Smooth muscle cell (in vitro differentiated cells): ENCODE measurements at regions not wholly inside any gene's neighbourhood (a gene's known extent, or its start where the extent isn't known, plus 50 kb on each side); places are given as distances from the start of the nearest gene placed in this dataset.

ENCODE experiments used
- DNase-seq: peaks from one replicate; lab custom pipeline; 2025; ENCODE audit not compliant: unreplicated experiment; lab: John Stamatoyannopoulos, UW
- H2AFZ ChIP-seq: fragments of 200-600 bp; sonication (generic); 2 replicates; pipeline ENCODE4 v1.6.0; 2016; ENCODE audit warnings: antibody characterized with exemption, low read depth, mild to moderate bottlenecking
- H3F3A ChIP-seq: fragments of 200-600 bp; sonication (generic); 2 replicates; pipeline ENCODE4 v1.6.0; 2017; ENCODE audit warnings: antibody characterized with exemption, low read depth
- H3K27ac ChIP-seq: fragments of 200-600 bp; sonication (generic); 2 replicates; pipeline ENCODE4 v1.5.1; 2016; ENCODE audit warnings: low read depth, mild to moderate bottlenecking
- H3K27me3 ChIP-seq: fragments of 200-600 bp; sonication (generic); 2 replicates; pipeline ENCODE4 v1.6.1; 2016; ENCODE audit warnings: low read depth, mild to moderate bottlenecking
- H3K36me3 ChIP-seq: fragments of 200-600 bp; sonication (generic); 2 replicates; pipeline ENCODE4 v1.5.1; 2016; ENCODE audit warnings: low read depth
- H3K4me1 ChIP-seq: fragments of 200-600 bp; sonication (generic); 2 replicates; pipeline ENCODE4 v1.5.1; 2016; ENCODE audit warnings: low read depth
- H3K4me2 ChIP-seq: fragments of 200-600 bp; sonication (generic); 2 replicates; pipeline ENCODE4 v1.6.0; 2016; ENCODE audit warnings: mild to moderate bottlenecking
- H3K4me3 ChIP-seq: fragments of 200-600 bp; sonication (generic); 2 replicates; pipeline ENCODE4 v1.5.1; 2016; ENCODE audit warnings: mild to moderate bottlenecking
- H3K79me2 ChIP-seq: fragments of 200-600 bp; sonication (generic); 2 replicates; pipeline ENCODE4 v1.6.0; 2016; ENCODE audit warnings: low read depth, mild to moderate bottlenecking
- H3K9ac ChIP-seq: fragments of 200-600 bp; sonication (generic); 2 replicates; pipeline ENCODE4 v1.6.0; 2016; ENCODE audit warnings: low read depth
- H3K9me3 ChIP-seq: fragments of 200-600 bp; sonication (generic); replicated peaks from 2 replicates; pipeline ENCODE4 v1.5.1; 2016; ENCODE audit warnings: low read depth
- H4K20me1 ChIP-seq: fragments of 200-600 bp; sonication (generic); 2 replicates; pipeline ENCODE4 v1.6.0; 2016; ENCODE audit warnings: low read depth
- CTCF ChIP-seq: fragments of 200-600 bp; sonication (generic); IDR thresholded peaks from 2 replicates; pipeline ENCODE4 v1.5.1; 2017; ENCODE audit warnings: borderline replicate concordance, mild to moderate bottlenecking, antibody characterized with exemption; ENCODE audit not compliant: insufficient read depth, poor library complexity, severe bottlenecking
- WGBS: methylation state at CpG from one replicate; pipeline ENCODE4 v1.1.7; 2016; ENCODE audit warnings: low lambda C conversion rate; 5-methylcytosine and 5-hydroxymethylcytosine counted together

GRCh38 chr5:82519558-82519957 is 241.4 kb upstream of the RPS23 start:
- TF ChIP-seq CTCF, result no peak
- DNase-seq, result no peak
- Histone ChIP-seq H3K4me3 (no peak overlapping the region), H3K27me3 (no peaks in the 10 kb centered on the region), H3F3A (no peaks in the 10 kb centered on the region), H3K4me2 (no peak overlapping the region), H3K9ac (no peak overlapping the region), H4K20me1 (no peaks in the 10 kb centered on the region), H3K27ac (no peak overlapping the region), H3K9me3 (no peaks in the 10 kb centered on the region), H3K4me1 (no peaks in the 10 kb centered on the region), H3K79me2 (no peaks in the 10 kb centered on the region), H3K36me3 (no peaks in the 10 kb centered on the region), H2AFZ (no peak overlapping the region)
- WGBS, result 80% methylated on average over 3 of the region's 3 CpGs

DNA sequence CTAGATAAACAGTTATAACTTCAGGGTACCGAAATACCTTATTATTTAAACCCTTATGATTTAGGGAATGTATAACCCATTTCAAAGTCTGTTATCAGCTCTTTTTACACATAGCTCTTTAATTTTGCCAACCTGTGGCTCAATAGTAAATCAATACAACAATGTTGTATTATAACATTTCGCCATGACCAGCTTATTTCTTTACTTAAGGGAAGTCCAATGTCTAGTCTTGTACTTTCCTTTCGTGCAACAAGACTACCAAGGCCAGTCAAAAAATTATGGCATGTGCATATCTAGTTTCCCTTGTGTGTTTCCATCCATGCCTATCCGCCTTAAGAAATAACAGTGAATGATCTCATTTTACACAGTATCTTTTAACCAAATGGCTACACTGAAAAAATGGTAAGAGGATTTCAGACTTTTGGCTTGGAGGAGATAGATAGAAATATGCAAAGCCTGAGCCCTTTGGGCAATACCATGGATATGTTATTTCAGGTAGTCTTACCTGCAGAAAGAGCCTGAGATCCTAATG is 239.5 kb upstream of the RPS23 start:
- peaks cover 3% of the 10 kb centered on the region for H3K4me1 ChIP-seq
- no peaks in the 10 kb centered on the region for H3K9me3 ChIP-seq
- no peak for DNase-seq
- H3K4me3 ChIP-seq, result no peak overlapping the region
- H3K9ac ChIP-seq, result no peak overlapping the region
- no peak overlapping the region for H3K27ac ChIP-seq
- no peaks in the 10 kb centered on the region for H3F3A ChIP-seq
- no peak overlapping the region for H3K4me2 ChIP-seq
- TF ChIP-seq CTCF, result no peak
- H2AFZ ChIP-seq, result no peak overlapping the region
- WGBS, result 96% methylated on average over 4 of the region's 4 CpGs
- no peaks in the 10 kb centered on the region for H4K20me1 ChIP-seq
- H3K36me3 ChIP-seq, result no peaks in the 10 kb centered on the region
- H3K27me3 ChIP-seq, result no peaks in the 10 kb centered on the region
- no peaks in the 10 kb centered on the region for H3K79me2 ChIP-seq

DNA sequence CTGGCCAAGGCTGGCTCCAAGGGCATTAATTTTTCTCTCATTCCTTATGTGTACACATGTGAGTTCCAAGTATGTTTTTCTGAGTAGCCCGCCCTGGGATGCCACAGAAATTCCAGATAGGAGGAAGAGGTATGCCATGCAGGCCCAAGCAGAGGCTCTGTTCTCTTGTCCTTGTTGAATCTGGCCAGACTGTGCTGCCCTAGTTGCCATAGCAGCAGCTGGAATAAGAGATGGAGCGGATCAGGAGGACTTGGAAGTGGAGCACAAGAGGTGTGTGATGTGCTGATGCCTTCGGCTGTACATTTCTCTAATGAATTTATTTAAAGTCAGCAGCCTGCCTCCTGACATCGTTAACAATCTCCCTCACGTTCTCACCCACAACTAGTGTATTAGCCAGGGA is 235.6 kb upstream of the RPS23 start:
- H4K20me1 ChIP-seq, result no peaks in the 10 kb centered on the region
- no peaks in the 10 kb centered on the region for H3K36me3 ChIP-seq
- no peaks in the 10 kb centered on the region for H3K27me3 ChIP-seq
- no peaks in the 10 kb centered on the region for H3K79me2 ChIP-seq
- H3K27ac ChIP-seq, result no peak overlapping the region
- H3K4me2 ChIP-seq, result no peak overlapping the region
- H3K4me1 ChIP-seq, result peaks cover 3% of the 10 kb centered on the region
- 88% methylated on average over 5 of the region's 5 CpGs for WGBS
- H3K9ac ChIP-seq, result no peak overlapping the region
- no peaks in the 10 kb centered on the region for H3F3A ChIP-seq
- H3K4me3 ChIP-seq, result no peak overlapping the region
- H2AFZ ChIP-seq, result no peak overlapping the region
- no peak for DNase-seq
- no peaks in the 10 kb centered on the region for H3K9me3 ChIP-seq
- TF ChIP-seq CTCF, result no peak

GRCh38 chr5:82512025-82512424 is 233.9 kb upstream of the RPS23 start:
- no peak for TF ChIP-seq CTCF
- no peak for DNase-seq
- Histone ChIP-seq H3K4me1 (peaks cover 3% of the 10 kb centered on the region), H3K9me3 (no peaks in the 10 kb centered on the region), H3F3A (no peaks in the 10 kb centered on the region), H4K20me1 (no peaks in the 10 kb centered on the region), H2AFZ (peak overlapping the region; percentile 4), H3K4me2 (no peak overlapping the region), H3K4me3 (no peak overlapping the region), H3K27ac (no peak overlapping the region), H3K79me2 (no peaks in the 10 kb centered on the region), H3K36me3 (no peaks in the 10 kb centered on the region), H3K27me3 (no peaks in the 10 kb centered on the region), H3K9ac (no peak overlapping the region)
- WGBS, result 70% methylated on average over 2 of the region's 2 CpGs
